Activated T-cell treated with anti-CD3 and anti-CD28 coated beads for 48 hours (primary cell): ENCODE measurements at regions not wholly inside any gene's neighbourhood (a gene's known extent, or its start where the extent isn't known, plus 50 kb on each side); places are given as distances from the start of the nearest gene placed in this dataset.

Experiments
- DNase-seq: peaks from one replicate; pipeline ENCODE4 v3.0.0-alpha.2; 2020; ENCODE audit warnings: low read depth

DNA sequence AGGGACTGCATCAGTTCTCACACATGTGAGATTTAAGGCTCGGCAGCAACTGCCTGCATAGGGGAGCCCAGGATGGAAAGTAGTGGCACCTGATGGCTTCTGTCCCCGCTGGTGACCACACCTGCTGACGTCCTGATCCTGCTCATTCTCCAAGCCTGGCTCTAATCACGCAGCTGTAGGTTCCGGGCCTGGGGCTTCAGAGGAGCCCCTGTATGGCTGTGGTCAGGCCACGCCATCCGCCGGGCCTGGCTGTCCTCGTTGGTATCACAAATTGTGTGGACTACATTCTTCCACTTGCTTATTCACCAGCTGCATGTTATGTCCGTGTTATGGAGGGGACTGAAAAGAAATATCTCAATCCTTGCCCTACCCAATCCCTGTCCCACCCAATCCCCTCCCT, 580.0 kb downstream of the TBC1D22A start:
- no peak for DNase-seq

DNA sequence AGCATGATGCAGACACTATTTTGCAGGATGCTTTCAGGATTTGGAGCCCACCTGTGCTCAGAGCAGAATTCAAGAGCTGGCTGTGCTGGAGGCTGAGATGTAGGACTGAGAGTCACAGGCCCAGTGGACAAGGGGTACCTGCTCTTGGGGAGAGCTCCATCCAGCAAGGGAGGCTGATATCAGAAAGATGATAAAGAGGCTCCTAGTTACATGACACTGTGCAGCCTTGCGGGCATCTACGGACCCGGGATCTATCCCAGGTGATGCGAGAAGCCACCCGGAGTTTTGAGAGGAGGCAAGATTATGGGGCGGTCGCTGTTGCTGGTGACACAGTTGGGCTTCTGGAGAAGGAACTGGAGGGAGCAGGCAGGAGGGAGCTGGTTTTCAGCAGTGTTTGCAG, 579.0 kb downstream of the TBC1D22A start:
- no peak for DNase-seq

- DNase-seq, result no peak
Observed at GRCh38 chr22:47340851-47341436, 578.5 kb downstream of the TBC1D22A start.

DNA sequence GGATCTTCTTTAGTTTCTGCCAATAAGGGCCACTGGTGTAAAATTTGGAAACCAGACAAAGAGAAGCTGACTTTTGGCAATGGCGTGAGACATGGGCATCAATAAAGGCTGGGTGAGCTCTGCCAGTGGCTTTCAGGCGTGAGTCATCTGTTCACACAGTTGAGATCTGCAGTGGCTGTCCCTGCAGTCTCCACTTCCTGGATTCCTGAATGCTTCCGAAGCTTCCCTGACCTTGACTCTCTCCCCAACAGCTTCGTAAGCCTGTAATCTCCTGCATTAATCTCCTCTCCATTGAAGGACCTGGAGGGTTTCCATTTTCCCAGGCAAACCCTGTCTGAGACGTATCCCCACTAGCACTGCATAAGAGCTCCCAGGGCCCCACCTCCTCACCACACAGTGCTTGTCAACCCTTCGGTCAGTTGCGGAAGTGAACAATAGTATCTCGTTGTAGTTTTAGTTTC, 574.7 kb downstream of the TBC1D22A start:
- DNase-seq, result no peak

DNA sequence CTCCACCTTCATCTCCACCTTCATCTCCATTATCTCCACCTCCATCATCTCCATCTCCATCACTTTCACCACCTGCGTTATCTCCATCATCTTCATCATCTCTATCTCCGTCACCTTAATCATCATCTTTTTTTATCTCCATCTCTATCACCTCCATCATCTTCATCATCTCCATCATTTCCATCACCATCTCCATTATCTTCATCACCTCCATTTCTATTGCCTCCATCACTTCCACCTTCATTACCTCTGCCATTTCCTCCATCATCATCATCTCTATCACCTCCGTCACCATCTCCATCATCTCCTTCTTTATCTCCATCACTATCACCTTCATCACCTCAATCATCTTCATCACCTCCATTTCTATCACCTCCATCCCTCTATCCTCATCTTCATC, 573.5 kb downstream of the TBC1D22A start:
- DNase-seq, result no peak

GRCh38 chr22:47335460-47335859, 573.0 kb downstream of the TBC1D22A start:
- no peak for DNase-seq

GRCh38 chr22:47334601-47335000, 572.2 kb downstream of the TBC1D22A start:
- DNase-seq, result no peak

GRCh38 chr22:47333625-47334024, 571.2 kb downstream of the TBC1D22A start:
- DNase-seq, result no peak

- DNase-seq, result no peak
Observed at GRCh38 chr22:47332246-47332980, 570.0 kb downstream of the TBC1D22A start.

- DNase-seq, result no peak
Observed at GRCh38 chr22:47331750-47332149, 569.3 kb downstream of the TBC1D22A start.

- DNase-seq, result no peak
Observed at GRCh38 chr22:47329727-47330650, 567.5 kb downstream of the TBC1D22A start.

GRCh38 chr22:47328550-47329243, 566.2 kb downstream of the TBC1D22A start:
- no peak for DNase-seq

- DNase-seq, result no peak
Observed at GRCh38 chr22:47327241-47327640, 564.8 kb downstream of the TBC1D22A start.

DNA sequence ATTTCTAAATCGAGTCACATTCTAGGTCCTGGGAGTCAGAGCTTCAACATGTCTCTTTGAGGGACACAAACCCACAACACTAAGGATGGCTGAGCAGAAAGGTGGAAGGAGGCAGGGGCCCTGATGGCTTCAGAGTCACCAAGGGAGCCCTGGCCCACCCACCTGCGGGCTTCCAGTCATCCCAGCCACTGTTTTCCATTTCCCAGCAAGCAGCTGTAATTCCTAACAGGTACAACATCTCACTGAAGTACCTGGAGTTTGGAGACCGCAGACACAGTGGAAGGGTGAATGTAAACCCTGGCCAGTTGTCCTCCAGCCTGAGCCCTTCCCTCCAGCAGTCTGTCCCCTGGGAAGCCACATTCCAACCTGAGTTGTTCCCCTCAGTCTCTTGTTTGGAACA, 562.8 kb downstream of the TBC1D22A start:
- DNase-seq, result no peak

GRCh38 chr22:47324435-47324990, 562.1 kb downstream of the TBC1D22A start:
- no peak for DNase-seq

GRCh38 chr22:47323518-47323917, 561.1 kb downstream of the TBC1D22A start:
- no peak for DNase-seq

DNA sequence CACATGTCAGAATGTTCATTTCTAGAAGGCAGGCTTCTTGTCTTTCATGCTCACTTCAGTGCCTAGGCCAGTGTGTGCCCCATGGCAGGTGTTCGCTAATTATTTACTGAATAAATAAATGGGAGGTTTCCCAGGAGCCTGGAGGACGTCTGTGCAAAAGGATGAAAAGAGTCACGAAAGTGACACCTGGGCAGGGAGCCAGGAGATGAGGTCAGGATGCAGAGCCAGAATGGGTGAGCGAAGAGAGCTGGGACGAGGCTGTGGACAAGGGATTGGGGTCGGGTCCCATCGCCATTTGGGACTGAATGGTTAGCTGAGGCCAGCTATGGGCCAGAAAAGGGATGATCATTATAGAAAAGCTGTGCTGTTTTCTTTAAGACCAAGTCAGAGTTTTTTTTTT, 560.4 kb downstream of the TBC1D22A start:
- DNase-seq, result no peak

DNA sequence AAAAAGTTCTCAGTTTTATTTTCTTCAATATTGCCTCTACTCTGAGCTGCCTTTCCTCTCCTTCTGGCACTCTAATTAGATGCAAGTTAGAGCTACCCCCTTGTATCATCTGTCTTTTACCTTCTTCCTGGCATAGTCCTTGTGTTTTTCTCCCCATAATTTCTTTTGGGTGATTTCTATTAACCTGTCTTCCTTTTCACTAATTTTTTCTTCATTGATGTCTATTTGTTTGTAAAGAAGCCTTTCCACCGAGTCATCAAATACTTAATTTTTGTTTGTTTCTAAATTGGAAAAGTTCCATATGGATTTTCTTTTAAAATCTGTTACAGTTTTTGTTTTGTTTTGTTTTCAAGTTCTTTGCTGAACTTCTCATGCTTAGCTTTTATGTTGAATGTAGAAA, 558.1 kb downstream of the TBC1D22A start:
- DNase-seq, result no peak

- DNase-seq, result no peak
Observed at GRCh38 chr22:47318041-47318737, 555.7 kb downstream of the TBC1D22A start.

DNA sequence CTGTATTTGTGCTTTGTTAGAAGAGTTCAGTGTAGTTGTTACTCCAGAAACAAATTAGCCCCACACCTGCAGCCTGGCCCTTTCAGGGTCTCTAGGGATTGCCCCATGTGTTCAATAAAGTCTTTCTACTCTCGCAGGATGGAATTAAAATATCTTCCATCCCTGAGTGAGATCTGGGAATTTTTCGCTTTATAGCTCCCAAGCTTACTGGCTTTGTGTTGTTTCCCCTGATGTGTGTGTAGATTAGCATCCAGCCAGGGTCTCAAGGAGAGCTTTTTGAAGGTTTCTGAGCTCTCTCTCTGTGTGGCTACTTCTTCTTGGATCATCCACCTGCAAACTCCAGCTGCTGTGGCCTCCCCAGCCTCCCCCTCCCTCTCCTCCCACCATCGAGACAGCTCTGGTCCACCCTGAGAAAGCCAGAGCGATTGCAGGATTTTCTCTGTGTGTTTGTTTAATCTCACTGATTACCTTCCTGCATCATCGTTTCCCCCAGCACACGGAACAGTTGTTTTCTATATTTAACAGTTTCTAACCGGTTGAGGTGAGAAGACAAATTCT, 553.5 kb downstream of the TBC1D22A start:
- DNase-seq, result no peak

- DNase-seq, result no peak
Observed at GRCh38 chr22:47310601-47311000, 548.2 kb downstream of the TBC1D22A start.
